ENCODE measurements at regions not wholly inside any gene's neighbourhood (a gene's known extent, or its start where the extent isn't known, plus 50 kb on each side); places are given as distances from the start of the nearest gene placed in this dataset.

GRCh38 chr9:16245756-16246440 is 624.6 kb downstream of the BNC2 start:
- no peak for DNase-seq

GRCh38 chr9:16246785-16247184 is 623.7 kb downstream of the BNC2 start:
- no peak for DNase-seq

GRCh38 chr9:16247188-16247875 is 623.1 kb downstream of the BNC2 start:
- no peak for DNase-seq

- no peak for DNase-seq
Measured at GRCh38 chr9:16248822-16249221, 621.6 kb downstream of the BNC2 start.

- peak; percentile 20 for DNase-seq
Measured at GRCh38 chr9:16252616-16253015, 617.9 kb downstream of the BNC2 start.

- no peak for DNase-seq
Measured at GRCh38 chr9:16254674-16255073, 615.8 kb downstream of the BNC2 start.

GRCh38 chr9:16255217-16255616 is 615.3 kb downstream of the BNC2 start:
- DNase-seq, result no peak

GRCh38 chr9:16257604-16258003 is 612.9 kb downstream of the BNC2 start:
- no peak for DNase-seq

- no peak for DNase-seq
Measured at GRCh38 chr9:16258191-16258590, 612.3 kb downstream of the BNC2 start.

- DNase-seq, result no peak
Measured at GRCh38 chr9:16258708-16259107, 611.8 kb downstream of the BNC2 start.

- DNase-seq, result no peak
Measured at GRCh38 chr9:16262477-16263261, 607.8 kb downstream of the BNC2 start.

GRCh38 chr9:16265688-16266087 is 604.8 kb downstream of the BNC2 start:
- no peak for DNase-seq

GRCh38 chr9:16266648-16267276 is 603.7 kb downstream of the BNC2 start:
- DNase-seq, result no peak

- peak; percentile 76 for DNase-seq
Measured at GRCh38 chr9:16267281-16268066, 603.0 kb downstream of the BNC2 start.

- no peak for DNase-seq
Measured at GRCh38 chr9:16268067-16268881, 602.2 kb downstream of the BNC2 start.

GRCh38 chr9:16271967-16272366 is 598.5 kb downstream of the BNC2 start:
- DNase-seq, result no peak

GRCh38 chr9:16272776-16273175 is 597.7 kb downstream of the BNC2 start:
- DNase-seq, result no peak

- DNase-seq, result no peak
Measured at GRCh38 chr9:16275795-16276624, 594.5 kb downstream of the BNC2 start.

- DNase-seq, result no peak
Measured at GRCh38 chr9:16276866-16277265, 593.6 kb downstream of the BNC2 start.

- no peak for DNase-seq
Measured at GRCh38 chr9:16277471-16277960, 593.0 kb downstream of the BNC2 start.

Data from NCI-H2227 treated with DMSO at 0.1 percent for 48 hours (cell line).